GM12864 (cell line): ENCODE measurements at regions not wholly inside any gene's neighbourhood (a gene's known extent, or its start where the extent isn't known, plus 50 kb on each side); places are given as distances from the start of the nearest gene placed in this dataset.

Experiments
- DNase-seq: peaks from one replicate; pipeline ENCODE4 v3.0.0-alpha.2; 2011; ENCODE audit warnings: low read depth
- H3K4me3 ChIP-seq: 2 replicates; pipeline ENCODE4 v1.5.1; 2011; ENCODE audit warnings: mild to moderate bottlenecking, low read depth, low read length, control low read depth
- TF ChIP-seq, protein P1 (sequence below): IDR thresholded peaks from 2 replicates; pipeline ENCODE4 v1.5.1; 2011; ENCODE audit warnings: low read depth, mild to moderate bottlenecking, moderate library complexity, low read length, control low read depth, inconsistent platforms; ENCODE audit errors: missing control alignments

DNA sequence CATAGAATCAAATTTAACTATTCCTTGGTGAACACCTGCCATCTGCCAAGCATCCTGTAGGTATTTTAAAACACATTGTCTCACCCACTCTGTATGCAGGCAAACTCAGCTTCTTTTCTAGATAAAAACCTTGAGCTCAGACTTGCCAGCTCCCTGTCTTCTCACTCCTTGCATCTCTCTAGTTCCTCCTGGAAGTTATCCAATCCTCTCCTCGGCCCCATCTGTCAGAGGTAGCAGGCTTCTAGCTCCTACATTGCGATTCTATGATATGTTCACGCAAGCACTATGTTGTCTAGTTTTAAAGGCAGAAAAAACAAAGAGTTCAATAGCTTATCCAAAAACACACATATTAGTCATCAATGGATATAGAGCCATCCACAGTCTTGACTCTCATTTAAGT lies 67.0 kb upstream of the APCDD1 start:
- no peak overlapping the region for H3K4me3 ChIP-seq
- TF ChIP-seq, protein P1, sequence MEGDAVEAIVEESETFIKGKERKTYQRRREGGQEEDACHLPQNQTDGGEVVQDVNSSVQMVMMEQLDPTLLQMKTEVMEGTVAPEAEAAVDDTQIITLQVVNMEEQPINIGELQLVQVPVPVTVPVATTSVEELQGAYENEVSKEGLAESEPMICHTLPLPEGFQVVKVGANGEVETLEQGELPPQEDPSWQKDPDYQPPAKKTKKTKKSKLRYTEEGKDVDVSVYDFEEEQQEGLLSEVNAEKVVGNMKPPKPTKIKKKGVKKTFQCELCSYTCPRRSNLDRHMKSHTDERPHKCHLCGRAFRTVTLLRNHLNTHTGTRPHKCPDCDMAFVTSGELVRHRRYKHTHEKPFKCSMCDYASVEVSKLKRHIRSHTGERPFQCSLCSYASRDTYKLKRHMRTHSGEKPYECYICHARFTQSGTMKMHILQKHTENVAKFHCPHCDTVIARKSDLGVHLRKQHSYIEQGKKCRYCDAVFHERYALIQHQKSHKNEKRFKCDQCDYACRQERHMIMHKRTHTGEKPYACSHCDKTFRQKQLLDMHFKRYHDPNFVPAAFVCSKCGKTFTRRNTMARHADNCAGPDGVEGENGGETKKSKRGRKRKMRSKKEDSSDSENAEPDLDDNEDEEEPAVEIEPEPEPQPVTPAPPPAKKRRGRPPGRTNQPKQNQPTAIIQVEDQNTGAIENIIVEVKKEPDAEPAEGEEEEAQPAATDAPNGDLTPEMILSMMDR: no peak
- no peak for DNase-seq

DNA sequence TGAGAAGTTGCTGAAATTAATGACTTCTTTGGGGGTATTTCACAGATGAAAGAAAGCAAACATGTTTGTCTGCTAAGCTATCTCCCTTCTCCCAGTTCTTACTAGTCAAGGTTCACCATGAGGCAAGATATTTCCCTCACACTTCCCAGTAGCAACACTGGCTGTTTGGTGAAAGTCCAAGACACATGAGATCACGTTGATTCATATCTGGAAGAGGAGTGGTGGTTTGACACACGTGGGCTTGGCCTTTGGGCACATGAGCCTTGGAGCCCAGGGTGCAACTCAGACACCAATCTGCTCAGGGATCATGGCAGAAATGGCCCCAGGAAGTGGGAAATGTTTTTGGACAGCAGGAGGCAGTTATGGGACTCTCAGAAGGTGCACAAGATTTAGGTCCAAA lies 66.1 kb upstream of the APCDD1 start:
- no peak for DNase-seq
- H3K4me3 ChIP-seq: no peak overlapping the region
- TF ChIP-seq, protein P1: no peak

DNA sequence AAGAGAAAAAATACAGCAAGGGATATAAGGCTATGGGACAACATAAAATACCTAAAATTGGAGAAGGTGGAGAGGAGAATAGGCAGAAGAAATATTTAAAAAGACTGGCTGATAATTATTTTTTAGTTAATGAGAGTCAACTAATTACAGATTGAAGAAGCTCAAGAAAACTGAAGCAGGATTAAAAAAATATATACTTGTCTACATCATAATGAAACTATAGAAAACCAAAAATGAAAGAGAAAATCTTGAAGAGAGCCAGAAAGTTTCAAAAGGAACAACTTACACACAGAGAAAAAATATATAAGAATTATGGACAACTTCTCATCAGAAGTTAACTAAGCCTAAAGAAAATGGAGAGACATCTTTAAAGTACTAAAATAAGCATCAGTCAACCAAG lies 62.9 kb upstream of the APCDD1 start:
- H3K4me3 ChIP-seq: no peak overlapping the region; the same call in 1 of the 2 replicates
- DNase-seq: no peak
- TF ChIP-seq, protein P1: no peak

DNA sequence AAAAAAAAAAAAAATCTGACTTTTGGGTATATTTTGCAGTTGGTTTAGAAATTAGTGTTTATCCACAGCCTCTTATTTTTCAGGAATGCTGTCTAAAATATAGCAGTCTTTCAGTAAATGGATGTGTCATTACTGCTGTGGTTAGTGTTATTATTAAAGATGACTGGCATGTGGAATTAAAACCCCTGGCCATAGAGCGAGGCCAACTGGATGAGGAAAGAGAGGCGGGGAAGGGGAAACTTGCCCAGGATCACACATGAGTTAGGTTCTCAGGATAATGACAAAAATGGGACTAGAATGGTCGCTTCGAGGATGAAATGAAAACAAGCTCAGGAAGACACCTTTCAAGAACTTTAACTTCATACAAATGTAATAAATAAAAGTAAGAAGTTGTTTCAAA lies 57.4 kb upstream of the APCDD1 start:
- no peak overlapping the region for H3K4me3 ChIP-seq
- DNase-seq: no peak
- TF ChIP-seq, protein P1: no peak

DNA sequence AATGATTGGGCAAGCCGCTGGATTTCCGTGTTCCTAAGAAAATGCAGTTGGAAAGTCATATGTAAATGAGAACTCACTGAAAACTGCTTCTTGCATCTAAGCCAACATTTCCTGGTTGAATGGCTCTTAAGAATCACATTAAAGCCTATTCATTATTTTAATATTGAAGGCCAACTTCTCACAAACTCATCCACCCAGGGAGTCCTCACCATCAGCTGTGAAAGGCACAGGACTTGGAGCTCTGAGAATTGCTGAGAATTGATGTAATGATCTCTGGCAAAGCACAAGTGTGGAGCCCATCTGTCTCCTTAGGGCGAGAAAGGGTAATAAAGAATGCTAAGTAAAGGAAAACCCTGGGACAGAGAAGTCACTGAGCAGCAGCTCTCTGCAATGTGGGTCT lies 55.9 kb upstream of the APCDD1 start:
- no peak overlapping the region for H3K4me3 ChIP-seq
- no peak for DNase-seq
- TF ChIP-seq, protein P1: no peak

DNA sequence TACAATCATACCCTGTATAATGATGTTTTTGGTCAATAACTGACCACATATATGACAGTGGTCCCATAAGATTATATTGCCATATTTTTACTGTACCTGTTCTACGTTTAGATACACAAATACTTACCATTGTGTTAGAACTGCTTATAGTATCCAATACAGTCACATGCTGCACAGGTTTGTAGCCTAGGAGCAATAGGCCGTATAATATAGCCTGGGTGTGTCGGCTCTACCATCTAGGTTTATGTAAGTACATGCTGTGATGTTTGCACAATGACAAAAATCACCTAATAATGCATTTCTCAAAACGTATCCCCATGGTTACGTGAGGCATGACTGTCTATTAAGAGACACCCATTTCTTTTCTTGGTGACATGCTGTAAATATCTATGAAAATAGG lies 55.0 kb upstream of the APCDD1 start:
- TF ChIP-seq, protein P1: no peak
- no peak overlapping the region for H3K4me3 ChIP-seq
- no peak for DNase-seq

DNA sequence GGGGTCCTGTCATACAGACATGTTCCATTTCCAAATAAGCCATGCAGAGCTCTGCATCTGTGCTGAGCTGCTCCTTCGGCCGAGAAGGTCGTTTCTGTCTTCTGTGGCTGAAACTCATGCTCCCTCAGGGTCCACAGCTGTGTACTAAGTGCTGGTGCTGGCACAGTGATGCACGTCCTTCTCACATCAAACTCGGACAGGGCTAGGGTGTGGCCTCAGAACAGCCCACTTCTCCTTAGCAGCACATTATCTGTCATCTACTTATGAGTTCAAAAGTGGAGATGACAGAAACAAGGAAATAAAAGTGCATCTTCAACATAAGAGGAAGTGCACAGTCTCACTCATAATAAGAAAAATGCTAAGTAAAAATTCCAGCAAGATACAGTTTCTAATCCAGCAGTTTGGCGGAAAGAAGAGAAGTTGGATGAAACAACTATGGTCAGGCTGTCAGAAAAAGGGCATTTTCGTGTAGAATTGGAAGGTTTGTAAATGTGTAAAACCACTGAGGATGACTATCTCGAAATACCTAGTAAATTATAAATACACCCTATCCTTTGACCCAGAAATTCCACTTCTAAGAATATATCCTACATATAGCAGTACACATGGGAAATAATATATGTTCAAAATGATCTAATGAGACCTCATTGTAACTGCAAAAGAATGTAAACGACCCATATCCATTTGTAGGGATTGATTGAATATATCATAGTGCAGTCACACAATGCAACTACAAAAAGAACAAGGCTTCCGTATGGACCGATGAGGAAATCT lies 53.7 kb upstream of the APCDD1 start:
- H3K4me3 ChIP-seq: no peak overlapping the region
- no peak for DNase-seq
- TF ChIP-seq, protein P1: no peak
